ENCODE measurements at regions not wholly inside any gene's neighbourhood (a gene's known extent, or its start where the extent isn't known, plus 50 kb on each side); places are given as distances from the start of the nearest gene placed in this dataset.

DNA sequence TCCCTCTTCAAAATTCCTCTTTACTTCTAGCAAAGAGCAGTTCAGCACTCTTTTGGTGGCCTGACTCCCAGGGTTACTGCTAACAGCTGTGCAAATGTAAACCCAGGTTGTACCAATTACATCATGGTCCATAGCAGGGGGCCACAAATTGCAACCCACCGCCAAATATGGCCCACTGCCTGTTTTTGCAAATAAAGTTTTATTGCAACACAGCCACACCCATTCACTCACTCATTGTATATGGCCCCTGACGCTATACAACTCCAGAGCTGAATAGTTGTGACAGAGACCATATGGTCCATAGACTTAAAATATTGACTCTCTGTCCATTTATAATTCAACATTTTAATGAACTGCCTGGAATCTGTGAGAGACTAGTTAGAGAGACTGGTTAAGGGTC lies 233.4 kb downstream of the NFATC2 start:
- ATAC-seq (no peak), DNase-seq (no peak)
- TF ChIP-seq EZH2phosphoT487 (IDR thresholded peaks at IDR 0.05; ENCODE audit: borderline replicate concordance, low read length) (no peak), EZH2 (IDR thresholded peaks at IDR 0.05; ENCODE audit: low read length, unreplicated experiment) (no peak)
- TF ChIP-seq, protein P1, sequence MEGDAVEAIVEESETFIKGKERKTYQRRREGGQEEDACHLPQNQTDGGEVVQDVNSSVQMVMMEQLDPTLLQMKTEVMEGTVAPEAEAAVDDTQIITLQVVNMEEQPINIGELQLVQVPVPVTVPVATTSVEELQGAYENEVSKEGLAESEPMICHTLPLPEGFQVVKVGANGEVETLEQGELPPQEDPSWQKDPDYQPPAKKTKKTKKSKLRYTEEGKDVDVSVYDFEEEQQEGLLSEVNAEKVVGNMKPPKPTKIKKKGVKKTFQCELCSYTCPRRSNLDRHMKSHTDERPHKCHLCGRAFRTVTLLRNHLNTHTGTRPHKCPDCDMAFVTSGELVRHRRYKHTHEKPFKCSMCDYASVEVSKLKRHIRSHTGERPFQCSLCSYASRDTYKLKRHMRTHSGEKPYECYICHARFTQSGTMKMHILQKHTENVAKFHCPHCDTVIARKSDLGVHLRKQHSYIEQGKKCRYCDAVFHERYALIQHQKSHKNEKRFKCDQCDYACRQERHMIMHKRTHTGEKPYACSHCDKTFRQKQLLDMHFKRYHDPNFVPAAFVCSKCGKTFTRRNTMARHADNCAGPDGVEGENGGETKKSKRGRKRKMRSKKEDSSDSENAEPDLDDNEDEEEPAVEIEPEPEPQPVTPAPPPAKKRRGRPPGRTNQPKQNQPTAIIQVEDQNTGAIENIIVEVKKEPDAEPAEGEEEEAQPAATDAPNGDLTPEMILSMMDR (conservative IDR thresholded peaks at IDR 0.05; ENCODE audit: low read depth, low read length): no peak
- no peak overlapping the region for H3K4me3 ChIP-seq (ENCODE audit: low read length)
- no peak overlapping the region for H2AFZ ChIP-seq (ENCODE audit: low read length)
- H4K20me1 ChIP-seq (ENCODE audit: low read length): no peaks in the 10 kb centered on the region
- peaks cover 29% of the 10 kb centered on the region for H3K4me1 ChIP-seq (ENCODE audit: insufficient read depth, low read length)
- no peak overlapping the region for H3K27ac ChIP-seq (ENCODE audit: low read length)
- ChIA-PET POLR2A (ENCODE audit: unreplicated experiment) (interaction anchor here (0.6 kb wide), 1 partner anchor 82 kb away, joined by 3 read pairs; no protein-coding TSS in a partner anchor), CTCF (interaction anchor here (1.2 kb wide), 1 partner anchor 322 kb away, joined by 3 read pairs; no protein-coding TSS in a partner anchor)
- H3F3A ChIP-seq (ENCODE audit: low read length, unreplicated experiment): no peaks in the 10 kb centered on the region
- H3K36me3 ChIP-seq (ENCODE audit: low read depth, low read length): no peaks in the 10 kb centered on the region
- no peaks in the 10 kb centered on the region for H3K27me3 ChIP-seq (ENCODE audit: low read length)
- no peaks in the 10 kb centered on the region for H3K9me2 ChIP-seq (replicated peaks; ENCODE audit: low read length)
- intact Hi-C loops (cut with micrococcal nuclease): no loop called here
- H3K4me2 ChIP-seq (ENCODE audit: low read length): no peak overlapping the region
- H3K79me2 ChIP-seq (ENCODE audit: low read length): no peaks in the 10 kb centered on the region
- no TSS peak for BruUV-seq (replicated peaks)
- H3K9me3 ChIP-seq (ENCODE audit: low read length): no peaks in the 10 kb centered on the region; the same call in 1 of the 2 replicates
- no peak overlapping the region for H3K9ac ChIP-seq (ENCODE audit: low read length)

DNA sequence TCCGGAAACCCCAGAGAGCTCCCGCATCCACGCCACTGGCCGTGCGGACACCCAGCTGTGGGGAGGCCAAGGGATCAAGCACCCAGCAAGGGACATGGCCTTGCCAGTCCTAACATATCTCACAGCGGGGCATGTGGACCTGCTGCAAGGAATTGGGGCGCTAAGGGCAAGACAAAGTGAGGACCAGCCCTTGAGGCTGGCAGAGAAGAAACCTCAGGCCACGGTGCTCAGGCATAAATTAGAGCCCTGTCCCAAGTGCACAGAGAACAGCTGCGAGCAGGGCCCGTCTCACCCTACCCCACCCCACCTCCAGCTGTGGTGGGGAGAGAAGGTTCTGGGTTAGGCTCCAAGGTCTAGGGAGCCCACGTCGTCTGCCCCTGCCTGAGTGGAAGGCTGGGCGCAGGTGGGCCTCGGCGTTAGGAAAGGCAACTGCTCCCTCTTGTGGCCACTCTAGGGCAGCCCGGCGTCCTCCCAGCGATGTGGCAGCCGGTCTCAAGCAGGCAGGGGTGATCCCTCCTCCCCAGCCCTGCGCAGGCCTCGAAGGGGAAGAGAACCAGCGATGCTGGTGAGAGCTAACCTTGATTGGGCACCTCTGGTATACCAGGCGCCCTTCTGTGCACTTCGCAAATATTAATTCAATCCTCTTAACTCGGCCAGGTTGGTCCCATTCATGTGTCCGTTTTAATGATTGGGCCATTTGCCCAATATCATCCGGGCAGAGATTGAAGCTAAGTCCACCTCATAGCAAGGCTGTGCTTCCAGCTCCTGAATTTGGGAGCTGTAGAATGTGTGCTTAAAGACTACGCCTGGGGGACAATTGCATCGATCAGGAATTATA lies 235.8 kb downstream of the NFATC2 start:
- Histone ChIP-seq H3K9ac (ENCODE audit: low read length) (0 out of 2 replicates have a peak overlapping the region, but pooled peaks have one; percentile 8), H3K79me2 (ENCODE audit: low read length) (no peaks in the 10 kb centered on the region), H3K36me3 (ENCODE audit: low read depth, low read length) (no peaks in the 10 kb centered on the region), H3K27me3 (ENCODE audit: low read length) (no peaks in the 10 kb centered on the region), H3K9me2 (replicated peaks; ENCODE audit: low read length) (no peaks in the 10 kb centered on the region), H3K27ac (ENCODE audit: low read length) (no peak overlapping the region), H3F3A (ENCODE audit: low read length, unreplicated experiment) (no peaks in the 10 kb centered on the region), H3K4me3 (ENCODE audit: low read length) (peak overlapping the region; percentile 2; the same call in 1 of the 2 replicates), H2AFZ (ENCODE audit: low read length) (peak overlapping the region; percentile 73), H3K4me1 (ENCODE audit: insufficient read depth, low read length) (peaks cover 19% of the 10 kb centered on the region), H3K9me3 (ENCODE audit: low read length) (no peaks in the 10 kb centered on the region; the same call in 1 of the 2 replicates), H4K20me1 (ENCODE audit: low read length) (no peaks in the 10 kb centered on the region), H3K4me2 (ENCODE audit: low read length) (peak overlapping the region; percentile 45)
- BruUV-seq (replicated peaks): no TSS peak
- ATAC-seq: peak; percentile 100
- ChIA-PET POLR2A (ENCODE audit: unreplicated experiment) (no interaction called here), CTCF (interaction anchor here (0.6 to 2.0 kb wide), 6 partner anchors 179 to 319 kb away, joined by 3 to 26 read pairs (median 4); no protein-coding TSS in a partner anchor)
- peak; percentile 92 for DNase-seq
- intact Hi-C loops (cut with micrococcal nuclease): loop anchor here (1.0 to 2.0 kb wide), 3 partner anchors 86 to 319 kb away; no protein-coding TSS in a partner anchor
- no peak for TF ChIP-seq EZH2phosphoT487 (IDR thresholded peaks at IDR 0.05; ENCODE audit: borderline replicate concordance, low read length)
- TF ChIP-seq, protein P1 (conservative IDR thresholded peaks at IDR 0.05; ENCODE audit: low read depth, low read length): peak; percentile 100

Data from PC-3 (cell line).